ENCODE measurements at regions not wholly inside any gene's neighbourhood (a gene's known extent, or its start where the extent isn't known, plus 50 kb on each side); places are given as distances from the start of the nearest gene placed in this dataset.

DNA sequence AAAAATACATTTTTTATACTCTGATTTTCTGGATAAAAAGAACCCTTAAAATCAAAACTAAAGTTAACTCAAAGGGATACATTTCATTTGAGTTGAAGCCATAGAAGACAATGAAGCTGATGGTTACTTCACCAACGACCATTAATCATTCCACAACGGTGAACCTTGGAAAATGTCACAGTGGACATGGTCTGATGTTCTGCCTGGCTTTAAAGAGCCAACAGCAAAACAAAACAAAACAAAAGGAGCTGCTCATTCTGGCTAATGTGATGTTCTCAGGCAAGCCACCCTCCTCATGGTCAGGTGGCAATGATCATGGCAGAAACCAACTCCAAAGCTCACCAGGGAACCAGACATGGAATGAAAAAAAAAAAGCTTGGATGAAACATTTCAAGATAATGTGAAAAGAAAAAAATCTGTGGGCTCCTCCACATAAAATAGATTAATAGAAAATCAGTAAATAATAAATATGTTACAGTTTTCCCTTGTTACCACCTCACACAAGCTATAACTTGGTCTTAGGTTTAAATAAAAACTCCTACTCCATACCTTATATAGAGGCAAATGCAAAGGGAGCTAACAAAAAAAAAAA lies 90.1 kb upstream of the SERTAD2 start:
- Histone ChIP-seq H3K4ac (ENCODE audit: low read depth, low read length) (no peak overlapping the region), H3K56ac (ENCODE audit: insufficient read length, low read depth, low read length) (no peak overlapping the region), H3K4me2 (ENCODE audit: insufficient read depth, insufficient read length, low read length) (no peak overlapping the region), H2BK120ac (ENCODE audit: low read depth, low read length, poor library complexity, severe bottlenecking) (no peak overlapping the region), H3K79me2 (ENCODE audit: insufficient read depth, low read length) (no peaks in the 10 kb centered on the region), H2AFZ (ENCODE audit: low read length) (no peak overlapping the region), H3K9me3 (ENCODE audit: control insufficient read depth, low read depth, low read length) (no peaks in the 10 kb centered on the region), H2BK15ac (ENCODE audit: low read depth, low read length) (no peak overlapping the region), H3K79me1 (ENCODE audit: insufficient read depth, low read depth, low read length, poor library complexity, severe bottlenecking) (no peaks in the 10 kb centered on the region), H2BK12ac (ENCODE audit: insufficient read length, low read depth, low read length) (no peak overlapping the region), H4K91ac (ENCODE audit: insufficient read length, low read depth, low read length) (no peak overlapping the region), H3K18ac (ENCODE audit: insufficient read length, low read depth, low read length) (no peak overlapping the region), H2AK5ac (ENCODE audit: insufficient read length, low read length) (no peak overlapping the region), H3T11ph (ENCODE audit: low read length) (no peak overlapping the region), H2BK20ac (ENCODE audit: low read depth, low read length, poor library complexity, severe bottlenecking) (no peak overlapping the region), H3K14ac (ENCODE audit: insufficient read depth, low read length) (no peak overlapping the region), H3K23me2 (ENCODE audit: insufficient read length, low read depth, low read length, poor library complexity, severe bottlenecking) (no peaks in the 10 kb centered on the region), H3K27me3 (ENCODE audit: insufficient read depth, low read length) (no peaks in the 10 kb centered on the region; the same call in 1 of the 2 replicates), H4K20me1 (ENCODE audit: control insufficient read depth, insufficient read depth, insufficient read length) (no peaks in the 10 kb centered on the region), H4K5ac (ENCODE audit: insufficient read length, low read depth, low read length) (no peak overlapping the region), H4K8ac (replicated peaks; ENCODE audit: insufficient read length, low read depth, low read length) (no peak overlapping the region), H3K27ac (ENCODE audit: insufficient read length, low read depth, low read length) (no peak overlapping the region), H3K4me1 (ENCODE audit: insufficient read depth, low read length) (no peaks in the 10 kb centered on the region), H3K23ac (ENCODE audit: insufficient read length, low read depth, low read length) (no peak overlapping the region), H2BK5ac (ENCODE audit: insufficient read length, low read length) (no peak overlapping the region), H3K9ac (ENCODE audit: extremely low read depth, insufficient read length, low read length) (no peak overlapping the region)
- WGBS (ENCODE audit: extremely low coverage, insufficient read length, low lambda C conversion rate) = no CpG with 5 or more reads among the region's 2 CpGs
- Mint-ChIP-seq H3K9me3 (no peaks in the 10 kb centered on the region), H3K36me3 (ENCODE audit: insufficient read depth in 1 of 3, low read depth in 3 of 3) (no peaks in the 10 kb centered on the region), H3K27ac (no peak overlapping the region), H3K27me3 (ENCODE audit: low read depth) (peaks cover 2% of the 10 kb centered on the region), H3K4me3 (no peak overlapping the region), H3K4me1 (0 out of 4 replicates have a peak, but pooled peaks cover 0 to 2% of the 10 kb centered on the region in 2 experiments)
- DNase-seq = no peak
- TF ChIP-seq, protein P1, sequence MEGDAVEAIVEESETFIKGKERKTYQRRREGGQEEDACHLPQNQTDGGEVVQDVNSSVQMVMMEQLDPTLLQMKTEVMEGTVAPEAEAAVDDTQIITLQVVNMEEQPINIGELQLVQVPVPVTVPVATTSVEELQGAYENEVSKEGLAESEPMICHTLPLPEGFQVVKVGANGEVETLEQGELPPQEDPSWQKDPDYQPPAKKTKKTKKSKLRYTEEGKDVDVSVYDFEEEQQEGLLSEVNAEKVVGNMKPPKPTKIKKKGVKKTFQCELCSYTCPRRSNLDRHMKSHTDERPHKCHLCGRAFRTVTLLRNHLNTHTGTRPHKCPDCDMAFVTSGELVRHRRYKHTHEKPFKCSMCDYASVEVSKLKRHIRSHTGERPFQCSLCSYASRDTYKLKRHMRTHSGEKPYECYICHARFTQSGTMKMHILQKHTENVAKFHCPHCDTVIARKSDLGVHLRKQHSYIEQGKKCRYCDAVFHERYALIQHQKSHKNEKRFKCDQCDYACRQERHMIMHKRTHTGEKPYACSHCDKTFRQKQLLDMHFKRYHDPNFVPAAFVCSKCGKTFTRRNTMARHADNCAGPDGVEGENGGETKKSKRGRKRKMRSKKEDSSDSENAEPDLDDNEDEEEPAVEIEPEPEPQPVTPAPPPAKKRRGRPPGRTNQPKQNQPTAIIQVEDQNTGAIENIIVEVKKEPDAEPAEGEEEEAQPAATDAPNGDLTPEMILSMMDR (conservative IDR thresholded peaks at IDR 0.05) = no peak

Measured in H9 (cell line).